ENCODE measurements at regions not wholly inside any gene's neighbourhood (a gene's known extent, or its start where the extent isn't known, plus 50 kb on each side); places are given as distances from the start of the nearest gene placed in this dataset.
"Not testable (repeated sequence)": the region's sequence is repeated elsewhere in the genome, so short reads cannot be mapped to it uniquely, and the experiment has no call there.

- no peak for DNase-seq (ENCODE audit: low read depth in 3 of 3, low spot score in 1 of 3)
These were observed 98.1 kb upstream of the MARCKS start for GRCh38 chr6:113758826-113759574.

- DNase-seq (ENCODE audit: low read depth in 3 of 3, low spot score in 1 of 3): no peak
These were observed 94.5 kb upstream of the MARCKS start for GRCh38 chr6:113762641-113763040.

- DNase-seq (ENCODE audit: low read depth in 3 of 3, low spot score in 1 of 3): no peak
These were observed 93.8 kb upstream of the MARCKS start for GRCh38 chr6:113763311-113763766.

- no peak for DNase-seq (ENCODE audit: low read depth in 3 of 3, low spot score in 1 of 3)
These were observed 93.3 kb upstream of the MARCKS start for GRCh38 chr6:113763876-113764275.

- no peak for DNase-seq (ENCODE audit: low read depth in 3 of 3, low spot score in 1 of 3)
These were observed 91.2 kb upstream of the MARCKS start for GRCh38 chr6:113765909-113766308.

- DNase-seq (ENCODE audit: low read depth in 3 of 3, low spot score in 1 of 3): no peak
These were observed 89.2 kb upstream of the MARCKS start for GRCh38 chr6:113767985-113768384.

GRCh38 chr6:113772961-113773360 is 84.2 kb upstream of the MARCKS start:
- no peak for DNase-seq (ENCODE audit: low read depth in 3 of 3, low spot score in 1 of 3)

GRCh38 chr6:113774127-113774825 is 82.9 kb upstream of the MARCKS start:
- DNase-seq (ENCODE audit: low read depth in 3 of 3, low spot score in 1 of 3): no peak

GRCh38 chr6:113776998-113777397 is 80.1 kb upstream of the MARCKS start:
- no peak for DNase-seq (ENCODE audit: low read depth in 3 of 3, low spot score in 1 of 3)

GRCh38 chr6:113777601-113778000 is 79.5 kb upstream of the MARCKS start:
- DNase-seq (ENCODE audit: low read depth in 3 of 3, low spot score in 1 of 3): no peak

GRCh38 chr6:113779656-113780055 is 77.5 kb upstream of the MARCKS start:
- DNase-seq (ENCODE audit: low read depth in 3 of 3, low spot score in 1 of 3): no peak

GRCh38 chr6:113782636-113783035 is 74.5 kb upstream of the MARCKS start:
- DNase-seq (ENCODE audit: low read depth in 3 of 3, low spot score in 1 of 3): no peak

GRCh38 chr6:113786168-113786567 is 71.0 kb upstream of the MARCKS start:
- DNase-seq (ENCODE audit: low read depth in 3 of 3, low spot score in 1 of 3): no peak

- no peak for DNase-seq (ENCODE audit: low read depth in 3 of 3, low spot score in 1 of 3)
These were observed 68.6 kb upstream of the MARCKS start for GRCh38 chr6:113788586-113788985.

- not testable (repeated sequence) for DNase-seq (ENCODE audit: low read depth in 3 of 3, low spot score in 1 of 3)
These were observed 65.9 kb upstream of the MARCKS start for GRCh38 chr6:113791225-113791624.

- DNase-seq (ENCODE audit: low read depth in 3 of 3, low spot score in 1 of 3): not testable (repeated sequence)
These were observed 61.8 kb upstream of the MARCKS start for GRCh38 chr6:113795371-113795770.

GRCh38 chr6:113796038-113796437 is 61.1 kb upstream of the MARCKS start:
- DNase-seq (ENCODE audit: low read depth in 3 of 3, low spot score in 1 of 3): no peak

GRCh38 chr6:113802779-113803178 is 54.4 kb upstream of the MARCKS start:
- DNase-seq (ENCODE audit: low read depth in 3 of 3, low spot score in 1 of 3): no peak

- DNase-seq (ENCODE audit: low read depth in 3 of 3, low spot score in 1 of 3): no peak
These were observed 51.9 kb upstream of the MARCKS start for GRCh38 chr6:113805173-113805790.

GRCh38 chr6:113805811-113806495 is 51.2 kb upstream of the MARCKS start:
- no peak for DNase-seq (ENCODE audit: low read depth in 3 of 3, low spot score in 1 of 3)
